Stimulated activated naive B cell treated with anti-CD40 and anti-IgM and Interleukin-4, amounts not matched to agents 10 μg/mL and 1 μg/mL and 100 μg/mL, for 72 hours (primary cell): ENCODE measurements at regions not wholly inside any gene's neighbourhood (a gene's known extent, or its start where the extent isn't known, plus 50 kb on each side); places are given as distances from the start of the nearest gene placed in this dataset.

Experiments used
- ATAC-seq, 2 donors: fragments of 150-1000 bp; cut with Tn5 transposase; replicated peaks; 2 replicates each; pipeline ENCODE4 v1.10.0; 2021; ENCODE audit warnings: moderate library complexity in 1 of 2
- DNase-seq: peaks from one replicate; pipeline ENCODE4 v3.0.0; 2021
- H3K27ac Mint-ChIP-seq: one replicate; pipeline ENCODE4 v1.8.0; 2022; ENCODE audit warnings: mild to moderate bottlenecking, mixed read lengths
- H3K27me3 Mint-ChIP-seq, 2 donors: one replicate each; pipeline ENCODE4 v1.8.0; 2022; ENCODE audit warnings: mixed read lengths in 2 of 2
- H3K36me3 Mint-ChIP-seq, 2 donors: one replicate each; pipeline ENCODE4 v1.8.0; 2022; ENCODE audit warnings: mixed read lengths in 2 of 2, mild to moderate bottlenecking in 1 of 2
- H3K4me1 Mint-ChIP-seq, 2 donors: one replicate each; pipeline ENCODE4 v1.8.0; 2022; ENCODE audit warnings: mixed read lengths in 2 of 2, mild to moderate bottlenecking in 1 of 2
- H3K4me3 Mint-ChIP-seq, 2 donors: one replicate each; pipeline ENCODE4 v1.8.0; 2022; ENCODE audit warnings: mild to moderate bottlenecking in 2 of 2, mixed read lengths in 2 of 2, moderate library complexity in 1 of 2
- H3K9me3 Mint-ChIP-seq, 2 donors: one replicate each; pipeline ENCODE4 v1.8.0; 2022; ENCODE audit warnings: mixed read lengths in 2 of 2, mild to moderate bottlenecking in 1 of 2

- no peak for DNase-seq
- Mint-ChIP-seq H3K4me1 (no peaks in the 10 kb centered on the region), H3K27ac (no peak overlapping the region), H3K36me3 (no peaks in the 10 kb centered on the region), H3K9me3 (no peaks in the 10 kb centered on the region), H3K27me3 (peaks cover 9 to 13% of the 10 kb centered on the region in 2 donors), H3K4me3 (no peak overlapping the region)
- ATAC-seq = no peak
Measured at GRCh38 chr10:44587488-44588318, 202.8 kb upstream of the CXCL12 start.

- no peak for DNase-seq
- no peak for ATAC-seq
- no peak overlapping the region for H3K27ac Mint-ChIP-seq
Measured at GRCh38 chr10:44589181-44589943, 204.5 kb upstream of the CXCL12 start.

DNA sequence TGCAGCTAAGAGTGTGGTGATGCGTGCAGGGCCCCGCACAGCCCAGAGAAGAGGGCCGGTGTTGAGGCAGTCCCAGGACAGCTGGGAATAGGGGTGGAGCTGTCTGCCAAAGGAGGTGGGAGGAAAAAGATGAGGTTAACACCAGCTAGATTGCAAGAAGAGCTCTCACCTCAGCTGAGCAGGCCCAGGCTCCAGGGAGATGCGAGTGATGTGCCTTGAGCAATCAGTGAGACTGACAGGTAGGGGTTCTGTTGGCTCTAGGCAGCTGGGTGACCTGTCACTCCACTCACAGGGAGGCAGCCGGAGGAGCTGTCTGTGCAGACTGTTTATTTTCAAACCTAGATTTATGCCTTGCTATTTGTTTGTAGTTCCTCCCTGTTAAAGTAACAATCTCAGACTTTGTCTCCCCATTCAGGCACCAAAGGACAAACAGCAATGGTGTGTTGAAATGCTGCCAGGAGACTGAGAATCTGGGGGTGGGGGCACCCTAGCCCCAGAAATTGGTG lies 205.1 kb upstream of the CXCL12 start:
- ATAC-seq (no peak), DNase-seq (no peak)
- Mint-ChIP-seq H3K27ac (no peak overlapping the region), H3K4me1 (no peaks in the 10 kb centered on the region), H3K36me3 (no peaks in the 10 kb centered on the region), H3K4me3 (no peak overlapping the region), H3K27me3 (peaks cover 14 to 18% of the 10 kb centered on the region in 2 donors), H3K9me3 (no peaks in the 10 kb centered on the region)

More at GRCh38 chr10:44589181-44589943, 204.5 kb upstream of the CXCL12 start:
- no peaks in the 10 kb centered on the region for H3K9me3 Mint-ChIP-seq
- no peaks in the 10 kb centered on the region for H3K4me1 Mint-ChIP-seq
- H3K27me3 Mint-ChIP-seq = peaks cover 14 to 18% of the 10 kb centered on the region in 2 donors
- no peak overlapping the region for H3K4me3 Mint-ChIP-seq
- H3K36me3 Mint-ChIP-seq = no peaks in the 10 kb centered on the region

GRCh38 chr10:44591911-44592310 lies 207.0 kb upstream of the CXCL12 start:
- Mint-ChIP-seq H3K4me3 (no peak overlapping the region), H3K4me1 (no peaks in the 10 kb centered on the region), H3K36me3 (no peaks in the 10 kb centered on the region), H3K27me3 (peaks cover 14 to 19% of the 10 kb centered on the region in 2 donors), H3K9me3 (peaks cover 0 to 1% of the 10 kb centered on the region in 2 donors), H3K27ac (no peak overlapping the region)
- DNase-seq (no peak), ATAC-seq (no peak)

DNA sequence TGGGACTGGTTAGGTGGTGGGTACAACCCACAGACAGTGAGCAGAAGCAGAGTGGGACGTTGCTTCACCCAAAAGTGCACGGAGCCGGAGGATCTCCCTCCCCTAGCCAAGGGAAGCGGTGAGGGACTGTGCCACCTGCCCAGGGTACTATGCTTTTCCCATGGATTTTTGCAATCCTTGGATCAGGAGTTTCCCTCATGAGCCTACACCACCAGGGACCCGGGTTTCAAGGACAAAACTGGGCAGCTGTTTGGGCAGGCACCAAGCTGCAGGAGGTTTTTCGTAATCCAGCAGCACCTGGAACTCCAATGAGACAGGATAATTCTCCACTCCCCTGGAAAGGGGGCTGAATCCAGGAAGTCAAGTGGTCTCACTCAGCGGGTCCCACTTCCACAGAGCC lies 209.1 kb upstream of the CXCL12 start:
- H3K4me1 Mint-ChIP-seq = no peaks in the 10 kb centered on the region
- no peak overlapping the region for H3K4me3 Mint-ChIP-seq
- H3K27me3 Mint-ChIP-seq = peaks cover 14 to 23% of the 10 kb centered on the region in 2 donors
- no peak overlapping the region for H3K27ac Mint-ChIP-seq
- no peak for ATAC-seq
- DNase-seq = no peak
- no peaks in the 10 kb centered on the region for H3K36me3 Mint-ChIP-seq
- H3K9me3 Mint-ChIP-seq = peaks cover 0 to 4% of the 10 kb centered on the region in 2 donors

DNA sequence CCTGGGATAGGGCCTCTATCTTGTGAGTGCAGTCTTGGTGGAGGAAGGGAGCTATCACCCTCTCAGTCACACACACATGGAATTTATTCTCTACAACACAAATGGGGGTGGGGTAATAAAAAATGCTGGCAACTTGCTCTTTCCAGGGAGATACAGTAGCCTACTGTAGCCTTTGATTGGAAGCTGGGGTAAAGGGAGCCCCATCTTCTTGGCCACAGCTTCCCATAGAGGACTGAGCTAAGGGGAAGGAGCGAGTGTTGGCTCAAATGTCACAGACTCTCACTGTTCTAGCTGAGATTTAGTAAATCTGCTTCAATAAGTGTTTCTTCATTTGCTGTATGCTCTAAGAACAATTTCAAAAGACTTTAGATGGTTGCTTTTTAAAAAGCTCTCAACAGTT lies 222.2 kb upstream of the CXCL12 start:
- Mint-ChIP-seq H3K36me3 (no peaks in the 10 kb centered on the region), H3K9me3 (peaks cover 0 to 3% of the 10 kb centered on the region in 2 donors), H3K4me3 (no peak overlapping the region), H3K27ac (no peak overlapping the region), H3K27me3 (peaks cover 5 to 9% of the 10 kb centered on the region in 2 donors), H3K4me1 (no peaks in the 10 kb centered on the region)
- no peak for ATAC-seq
- no peak for DNase-seq

DNA sequence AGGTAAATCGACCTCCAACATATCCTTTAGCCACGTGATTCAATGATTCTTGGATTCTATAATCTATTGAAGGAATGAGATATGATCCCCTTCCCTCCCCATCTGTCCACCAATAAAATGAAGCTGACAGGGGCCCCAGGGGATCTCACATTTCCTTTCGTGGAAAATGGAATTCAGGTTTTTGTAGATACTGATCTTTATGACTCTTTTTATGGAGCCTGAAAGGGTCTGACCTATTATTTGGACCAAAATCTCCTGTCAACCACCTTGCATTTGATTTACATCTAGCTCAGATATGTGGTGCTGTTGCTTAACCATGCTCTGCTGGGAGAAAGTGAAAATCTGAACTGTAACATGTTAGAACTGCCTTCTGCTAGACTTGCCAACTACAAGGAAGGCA lies 234.0 kb upstream of the CXCL12 start:
- ATAC-seq (no peak), DNase-seq (no peak)
- Mint-ChIP-seq H3K9me3 (peaks cover 4 to 5% of the 10 kb centered on the region in 2 donors), H3K36me3 (no peaks in the 10 kb centered on the region), H3K27ac (no peak overlapping the region), H3K27me3 (no peaks in the 10 kb centered on the region), H3K4me3 (no peak overlapping the region), H3K4me1 (no peaks in the 10 kb centered on the region)

DNA sequence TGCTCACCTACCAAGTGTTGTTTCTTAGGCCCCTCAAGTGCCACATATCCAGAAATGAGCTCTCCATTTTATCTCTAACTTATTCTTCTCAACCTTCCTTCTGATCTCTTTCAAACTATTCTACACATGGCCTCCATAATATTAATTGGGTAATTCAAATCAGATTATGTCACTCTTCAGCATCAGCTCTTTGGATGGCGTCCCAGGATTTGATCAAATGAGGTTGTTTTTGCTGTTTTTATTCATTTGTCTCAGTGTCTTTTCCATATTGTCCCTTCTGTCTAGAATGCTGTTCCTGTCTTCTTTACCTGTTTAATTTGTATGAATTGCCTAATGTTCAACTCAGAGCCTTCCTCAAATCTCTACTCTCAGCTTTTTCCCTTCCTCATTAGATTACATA lies 234.6 kb upstream of the CXCL12 start:
- Mint-ChIP-seq H3K36me3 (no peaks in the 10 kb centered on the region), H3K27ac (no peak overlapping the region), H3K27me3 (no peaks in the 10 kb centered on the region), H3K4me1 (no peaks in the 10 kb centered on the region), H3K4me3 (no peak overlapping the region), H3K9me3 (peaks cover 4 to 5% of the 10 kb centered on the region in 2 donors)
- DNase-seq (no peak), ATAC-seq (no peak)

GRCh38 chr10:44619975-44620374 lies 235.1 kb upstream of the CXCL12 start:
- DNase-seq (no peak), ATAC-seq (no peak)
- peaks cover 4 to 5% of the 10 kb centered on the region in 2 donors for H3K9me3 Mint-ChIP-seq
- H3K27me3 Mint-ChIP-seq = no peaks in the 10 kb centered on the region
- H3K4me1 Mint-ChIP-seq = no peaks in the 10 kb centered on the region
- no peak overlapping the region for H3K27ac Mint-ChIP-seq
- no peaks in the 10 kb centered on the region for H3K36me3 Mint-ChIP-seq
- no peak overlapping the region for H3K4me3 Mint-ChIP-seq

DNA sequence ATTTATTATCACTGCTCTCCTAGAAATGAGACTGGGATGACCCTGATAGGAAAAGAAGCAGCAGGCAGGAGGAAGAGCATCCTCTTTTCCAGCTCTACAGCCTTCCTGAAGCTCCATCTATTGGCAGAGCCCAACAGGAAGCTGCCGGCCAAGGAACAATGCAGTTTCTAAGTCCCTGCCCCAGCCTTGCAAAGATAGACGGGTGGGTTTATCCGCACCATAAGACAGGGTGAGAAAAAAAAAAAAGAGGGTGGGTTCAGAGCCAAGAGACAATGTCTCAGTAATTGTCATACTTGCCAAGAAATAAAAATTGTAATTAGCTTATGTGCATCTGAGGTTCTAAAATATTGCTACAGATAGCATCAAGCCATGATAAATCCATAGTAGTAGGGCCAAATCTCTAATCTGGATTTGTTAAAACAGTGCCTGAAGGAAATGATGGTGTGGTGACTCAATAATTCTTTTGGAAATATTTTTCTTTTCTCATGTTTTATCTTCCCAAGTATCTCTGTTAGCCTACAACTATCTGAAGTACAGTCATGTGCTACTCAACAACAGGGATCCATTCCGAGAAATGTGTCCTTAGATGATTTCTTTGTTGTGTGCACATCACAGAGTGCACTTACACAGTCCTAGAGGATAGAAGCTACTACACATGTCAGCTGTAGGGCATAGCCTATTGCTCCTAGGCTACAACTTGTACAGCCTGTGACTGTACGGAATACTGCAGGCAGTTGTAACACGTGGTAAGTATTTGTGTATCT lies 242.9 kb upstream of the CXCL12 start:
- H3K4me3 Mint-ChIP-seq = no peak overlapping the region

DNA sequence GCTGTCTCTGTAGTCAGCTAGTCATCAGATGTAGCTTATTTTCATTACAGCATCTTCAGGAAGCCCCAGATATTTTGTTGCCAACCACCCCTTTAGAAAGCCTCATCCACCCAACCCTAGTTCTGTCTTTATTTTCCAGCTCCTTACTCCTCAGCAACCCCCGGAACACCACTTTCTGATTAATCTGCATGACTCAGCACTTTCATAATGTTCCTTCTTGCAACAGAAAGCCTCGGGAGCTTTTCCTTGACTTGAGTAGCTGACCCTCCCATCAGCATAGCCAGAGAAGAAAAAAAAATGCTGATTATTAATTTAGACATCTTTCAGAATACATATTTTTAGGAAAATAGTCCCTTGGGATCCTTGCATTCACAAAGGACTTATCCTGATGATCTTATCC lies 244.0 kb upstream of the CXCL12 start:
- Mint-ChIP-seq H3K27me3 (no peaks in the 10 kb centered on the region), H3K4me3 (no peak overlapping the region), H3K9me3 (peaks cover 0 to 3% of the 10 kb centered on the region in 2 donors), H3K4me1 (peaks cover 0 to 2% of the 10 kb centered on the region in 2 donors), H3K36me3 (no peaks in the 10 kb centered on the region), H3K27ac (no peak overlapping the region)
- DNase-seq (no peak), ATAC-seq (no peak)

More for the DNA sequence above, 242.9 kb upstream of the CXCL12 start:
- peaks cover 0 to 2% of the 10 kb centered on the region in 2 donors for H3K4me1 Mint-ChIP-seq
- H3K36me3 Mint-ChIP-seq = no peaks in the 10 kb centered on the region
- ATAC-seq (no peak), DNase-seq (no peak)
- no peaks in the 10 kb centered on the region for H3K9me3 Mint-ChIP-seq
- no peaks in the 10 kb centered on the region for H3K27me3 Mint-ChIP-seq
- no peak overlapping the region for H3K27ac Mint-ChIP-seq

- ATAC-seq (no peak), DNase-seq (no peak)
- H3K4me3 Mint-ChIP-seq = no peak overlapping the region
- no peak overlapping the region for H3K27ac Mint-ChIP-seq
- no peaks in the 10 kb centered on the region for H3K36me3 Mint-ChIP-seq
- peaks cover 4 to 7% of the 10 kb centered on the region in 2 donors for H3K9me3 Mint-ChIP-seq
- H3K27me3 Mint-ChIP-seq = no peaks in the 10 kb centered on the region
- no peaks in the 10 kb centered on the region for H3K4me1 Mint-ChIP-seq
Measured at GRCh38 chr10:44635176-44635575, 250.3 kb upstream of the CXCL12 start.

DNA sequence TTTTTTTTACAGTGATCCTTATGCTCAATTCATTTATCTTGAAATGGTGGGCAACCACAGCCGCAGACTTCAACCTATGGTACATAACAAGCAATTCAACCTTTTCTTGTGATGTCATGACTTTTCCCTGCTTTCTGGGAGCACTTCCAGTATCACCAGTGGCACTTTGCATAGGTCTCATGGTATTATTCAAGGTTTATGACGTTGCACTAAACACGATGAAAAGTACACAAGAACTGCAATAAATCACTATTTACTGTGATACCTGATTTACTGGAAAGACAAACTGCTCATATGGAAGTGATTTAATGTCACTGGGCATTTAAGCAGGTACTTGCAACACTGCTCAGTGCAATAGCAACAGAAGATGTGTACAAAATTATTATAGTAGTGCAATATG lies 251.7 kb upstream of the CXCL12 start:
- ATAC-seq = no peak
- Mint-ChIP-seq H3K36me3 (no peaks in the 10 kb centered on the region), H3K27me3 (no peaks in the 10 kb centered on the region), H3K9me3 (peaks cover 4 to 7% of the 10 kb centered on the region in 2 donors), H3K27ac (no peak overlapping the region), H3K4me3 (no peak overlapping the region), H3K4me1 (no peaks in the 10 kb centered on the region)
- no peak for DNase-seq

DNA sequence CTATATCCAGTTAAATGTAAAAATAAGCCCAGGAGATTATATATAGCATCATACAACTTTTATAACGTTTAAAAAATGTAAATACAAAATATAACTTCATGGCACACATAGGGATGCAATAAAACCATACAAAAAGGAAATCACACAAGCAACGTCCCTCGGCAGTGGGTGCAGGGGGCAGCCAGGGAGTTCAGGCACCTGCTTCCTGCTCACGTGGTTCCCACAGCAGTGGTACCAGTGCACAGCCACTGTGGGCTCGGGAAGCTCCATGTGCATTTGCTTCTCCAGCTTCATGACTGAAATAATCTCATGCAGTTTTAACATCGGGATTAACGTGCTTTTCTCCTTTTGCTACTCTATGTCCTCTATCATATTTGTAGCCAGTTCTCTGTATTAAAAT lies 255.5 kb upstream of the CXCL12 start:
- H3K4me1 Mint-ChIP-seq = no peaks in the 10 kb centered on the region
- DNase-seq (no peak), ATAC-seq (no peak)
- no peaks in the 10 kb centered on the region for H3K27me3 Mint-ChIP-seq
- no peak overlapping the region for H3K4me3 Mint-ChIP-seq
- peaks cover 11 to 12% of the 10 kb centered on the region in 2 donors for H3K9me3 Mint-ChIP-seq
- no peak overlapping the region for H3K27ac Mint-ChIP-seq
- H3K36me3 Mint-ChIP-seq = no peaks in the 10 kb centered on the region
